Upper lobe of left lung (tissue), 4 donors: ENCODE measurements at regions not wholly inside any gene's neighbourhood (a gene's known extent, or its start where the extent isn't known, plus 50 kb on each side); places are given as distances from the start of the nearest gene placed in this dataset.

Source experiments
- EP300 ChIP-seq, 4 donors: sonication (generic); formaldehyde crosslinking; IDR thresholded peaks; one replicate each; pipeline ENCODE4 v1.5.1; 2017; ENCODE audit warnings: antibody characterized with exemption in 4 of 4, control low read depth in 2 of 4
- POLR2A ChIP-seq, 4 donors: fragments of 450-650 bp; IDR thresholded peaks; one replicate each; pipeline ENCODE4 v1.5.1; 2016 to 2017; ENCODE audit warnings: antibody characterized with exemption in 4 of 4, mild to moderate bottlenecking in 2 of 4
- POLR2AphosphoS5 ChIP-seq, 2 donors: sonication (generic); formaldehyde crosslinking; IDR thresholded peaks; one replicate each; pipeline ENCODE4 v1.5.1; 2017; ENCODE audit warnings: antibody characterized with exemption in 2 of 2
- TF ChIP-seq, protein P1 (sequence below), 6 experiments: fragments of 450-650 bp in 4 of 6; fragments of 200-600 bp in 2 of 6; sonication (generic) in 2 of 6; IDR thresholded peaks; one replicate each; pipeline ENCODE4 v1.5.1; 2016 to 2019; ENCODE audit warnings: antibody characterized with exemption in 6 of 6

DNA sequence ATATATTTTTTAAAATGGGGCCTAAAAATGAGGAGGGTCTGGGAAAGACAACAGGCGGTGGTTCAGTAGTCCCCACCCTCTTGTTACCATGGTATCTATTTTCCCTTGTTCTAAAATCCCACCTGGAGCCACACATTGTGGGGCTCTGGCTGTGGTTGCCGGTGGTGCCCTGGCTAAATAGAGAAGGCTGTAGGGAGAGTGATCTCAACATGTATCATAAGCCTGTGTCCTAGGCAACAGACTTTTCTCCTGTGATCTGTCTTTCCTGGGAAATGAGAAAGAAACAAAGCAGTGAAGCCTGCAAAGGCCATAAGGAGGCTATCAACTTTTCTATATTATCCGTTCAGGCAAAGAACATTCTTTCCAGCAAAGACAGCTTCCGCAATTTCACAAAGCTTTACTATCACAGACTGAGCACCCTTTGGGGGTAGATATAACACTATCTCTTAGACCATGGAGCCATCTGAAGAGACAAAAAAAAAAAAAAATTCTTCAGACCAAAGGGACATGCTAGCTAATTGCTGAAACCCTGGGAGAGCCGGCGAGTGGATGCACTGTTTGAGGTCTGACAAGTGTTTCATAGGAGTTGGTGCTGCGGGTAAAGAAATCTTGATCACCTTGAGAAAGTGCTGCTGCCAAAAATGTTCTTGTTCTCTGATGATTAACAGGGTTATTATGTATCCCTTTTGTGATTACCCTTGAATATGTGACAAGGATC, 879.2 kb upstream of the DDX18 start:
- TF ChIP-seq, protein P1, sequence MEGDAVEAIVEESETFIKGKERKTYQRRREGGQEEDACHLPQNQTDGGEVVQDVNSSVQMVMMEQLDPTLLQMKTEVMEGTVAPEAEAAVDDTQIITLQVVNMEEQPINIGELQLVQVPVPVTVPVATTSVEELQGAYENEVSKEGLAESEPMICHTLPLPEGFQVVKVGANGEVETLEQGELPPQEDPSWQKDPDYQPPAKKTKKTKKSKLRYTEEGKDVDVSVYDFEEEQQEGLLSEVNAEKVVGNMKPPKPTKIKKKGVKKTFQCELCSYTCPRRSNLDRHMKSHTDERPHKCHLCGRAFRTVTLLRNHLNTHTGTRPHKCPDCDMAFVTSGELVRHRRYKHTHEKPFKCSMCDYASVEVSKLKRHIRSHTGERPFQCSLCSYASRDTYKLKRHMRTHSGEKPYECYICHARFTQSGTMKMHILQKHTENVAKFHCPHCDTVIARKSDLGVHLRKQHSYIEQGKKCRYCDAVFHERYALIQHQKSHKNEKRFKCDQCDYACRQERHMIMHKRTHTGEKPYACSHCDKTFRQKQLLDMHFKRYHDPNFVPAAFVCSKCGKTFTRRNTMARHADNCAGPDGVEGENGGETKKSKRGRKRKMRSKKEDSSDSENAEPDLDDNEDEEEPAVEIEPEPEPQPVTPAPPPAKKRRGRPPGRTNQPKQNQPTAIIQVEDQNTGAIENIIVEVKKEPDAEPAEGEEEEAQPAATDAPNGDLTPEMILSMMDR (IDR thresholded peaks at IDR 0.05): no peak
- TF ChIP-seq EP300 (IDR thresholded peaks at IDR 0.05) (no peak), POLR2A (IDR thresholded peaks at IDR 0.05) (no peak), POLR2AphosphoS5 (IDR thresholded peaks at IDR 0.05) (no peak)
